A172 (cell line): ENCODE measurements at regions not wholly inside any gene's neighbourhood (a gene's known extent, or its start where the extent isn't known, plus 50 kb on each side); places are given as distances from the start of the nearest gene placed in this dataset.
A peak's percentile ranks its signal among the peaks of the same experiment; 100 is the strongest.

Experiments
- DNase-seq: peaks from one replicate; pipeline ENCODE4 v3.0.0-alpha.2; 2015; ENCODE audit warnings: low spot score

- no peak for DNase-seq
Measured at GRCh38 chr5:166163996-166164610, 2127.3 kb upstream of the WWC1 start.

GRCh38 chr5:166165596-166165995 is 2125.8 kb upstream of the WWC1 start:
- DNase-seq: peak; percentile 26

- DNase-seq: no peak
Measured at GRCh38 chr5:166166071-166166470, 2125.4 kb upstream of the WWC1 start.

GRCh38 chr5:166172597-166172996 is 2118.8 kb upstream of the WWC1 start:
- no peak for DNase-seq

- DNase-seq: no peak
Measured at GRCh38 chr5:166178411-166179080, 2112.9 kb upstream of the WWC1 start.

GRCh38 chr5:166185185-166185584 is 2106.3 kb upstream of the WWC1 start:
- DNase-seq: no peak

- DNase-seq: no peak
Measured at GRCh38 chr5:166188501-166189325, 2102.7 kb upstream of the WWC1 start.

GRCh38 chr5:166192696-166193095 is 2098.7 kb upstream of the WWC1 start:
- no peak for DNase-seq

GRCh38 chr5:166195981-166196380 is 2095.5 kb upstream of the WWC1 start:
- DNase-seq: no peak

- no peak for DNase-seq
Measured at GRCh38 chr5:166200532-166200931, 2090.9 kb upstream of the WWC1 start.

GRCh38 chr5:166211640-166212039 is 2079.8 kb upstream of the WWC1 start:
- DNase-seq: no peak

GRCh38 chr5:166236327-166236726 is 2055.1 kb upstream of the WWC1 start:
- no peak for DNase-seq

- no peak for DNase-seq
Measured at GRCh38 chr5:166240705-166241104, 2050.7 kb upstream of the WWC1 start.

- no peak for DNase-seq
Measured at GRCh38 chr5:166245556-166245955, 2045.9 kb upstream of the WWC1 start.

- DNase-seq: peak; percentile 16
Measured at GRCh38 chr5:166251786-166252185, 2039.7 kb upstream of the WWC1 start.

- DNase-seq: no peak
Measured at GRCh38 chr5:166257661-166258060, 2033.8 kb upstream of the WWC1 start.

GRCh38 chr5:166262395-166262794 is 2029.0 kb upstream of the WWC1 start:
- DNase-seq: no peak

GRCh38 chr5:166267907-166268306 is 2023.5 kb upstream of the WWC1 start:
- no peak for DNase-seq

GRCh38 chr5:166270712-166271111 is 2020.7 kb upstream of the WWC1 start:
- DNase-seq: no peak

- no peak for DNase-seq
Measured at GRCh38 chr5:166276006-166276405, 2015.4 kb upstream of the WWC1 start.

- no peak for DNase-seq
Measured at GRCh38 chr5:166279828-166280227, 2011.6 kb upstream of the WWC1 start.

- peak; percentile 10 for DNase-seq
Measured at GRCh38 chr5:166281433-166281832, 2010.0 kb upstream of the WWC1 start.

- no peak for DNase-seq
Measured at GRCh38 chr5:166282939-166283338, 2008.5 kb upstream of the WWC1 start.
